IPS DF 4.7 (cell line): ENCODE measurements at regions not wholly inside any gene's neighbourhood (a gene's known extent, or its start where the extent isn't known, plus 50 kb on each side); places are given as distances from the start of the nearest gene placed in this dataset.

ENCODE experiments used
- DNase-seq: peaks from one replicate; pipeline ENCODE4 v3.0.0-alpha.2; 2013; ENCODE audit warnings: low spot score; ENCODE audit errors: extremely low read depth

DNA sequence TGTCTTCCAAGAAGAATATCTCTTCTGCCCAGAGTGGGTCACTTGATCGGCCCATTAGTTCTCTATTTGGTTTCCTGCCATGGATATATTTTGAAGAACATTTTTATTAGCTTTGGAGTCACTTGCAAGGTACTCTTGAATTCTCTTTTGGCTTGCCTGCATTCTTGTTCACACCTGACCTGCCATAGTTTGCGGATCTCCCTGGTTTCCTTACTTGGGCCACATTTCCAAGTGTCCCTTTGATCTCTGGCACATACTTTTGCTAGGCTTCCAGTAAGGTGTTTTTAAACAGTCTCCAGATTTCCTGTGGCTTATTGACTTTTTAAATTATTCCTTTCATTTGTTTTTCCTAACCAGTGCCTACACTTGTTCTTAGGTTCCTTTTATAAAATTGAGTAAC, 488.5 kb upstream of the MDFIC2 start:
- DNase-seq = no peak

- no peak for DNase-seq
Measured at GRCh38 chr3:70789878-70790277, 477.4 kb upstream of the MDFIC2 start.

DNA sequence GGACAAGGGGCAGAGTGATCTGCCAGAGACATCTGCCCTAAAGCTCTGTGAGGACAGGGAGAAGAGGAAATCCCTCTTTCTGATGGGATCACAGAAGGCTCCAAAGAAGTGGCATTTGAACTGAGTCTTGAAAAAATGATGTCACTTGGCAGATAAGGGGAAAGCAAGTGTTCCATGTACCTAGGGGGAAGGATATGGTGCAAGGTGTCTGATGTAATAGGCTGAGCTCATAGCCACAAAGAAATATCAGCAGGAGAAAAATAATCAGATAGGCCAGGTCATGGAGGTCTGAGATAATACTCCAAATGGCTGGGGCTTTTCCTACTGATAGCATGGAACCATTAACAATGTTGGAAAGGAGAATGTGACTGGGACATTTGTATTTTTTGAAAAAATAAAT, 468.4 kb upstream of the MDFIC2 start:
- DNase-seq = no peak

GRCh38 chr3:70779296-70779695, 466.9 kb upstream of the MDFIC2 start:
- no peak for DNase-seq

- DNase-seq = no peak
Measured at GRCh38 chr3:70776081-70776480, 463.6 kb upstream of the MDFIC2 start.

DNA sequence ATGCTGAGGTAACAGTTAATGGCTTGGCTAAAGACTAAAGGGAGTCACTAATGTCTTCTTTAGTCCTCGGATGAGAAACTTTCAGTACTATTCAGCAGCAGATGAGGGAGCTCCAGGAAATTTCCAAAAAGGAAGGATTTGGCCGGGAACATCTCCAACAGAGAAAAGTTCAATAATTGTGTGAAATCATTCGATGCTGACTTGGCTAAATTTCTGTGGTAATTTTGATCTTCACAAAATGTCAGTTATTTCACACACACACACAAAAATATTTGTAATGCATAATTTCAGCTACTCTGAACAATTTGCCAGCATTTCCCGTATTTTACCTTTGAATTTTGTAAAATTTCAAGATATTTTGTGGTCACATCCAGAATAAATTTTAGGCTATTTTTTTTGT, 462.8 kb upstream of the MDFIC2 start:
- no peak for DNase-seq

GRCh38 chr3:70774641-70775040, 462.2 kb upstream of the MDFIC2 start:
- DNase-seq = no peak

DNA sequence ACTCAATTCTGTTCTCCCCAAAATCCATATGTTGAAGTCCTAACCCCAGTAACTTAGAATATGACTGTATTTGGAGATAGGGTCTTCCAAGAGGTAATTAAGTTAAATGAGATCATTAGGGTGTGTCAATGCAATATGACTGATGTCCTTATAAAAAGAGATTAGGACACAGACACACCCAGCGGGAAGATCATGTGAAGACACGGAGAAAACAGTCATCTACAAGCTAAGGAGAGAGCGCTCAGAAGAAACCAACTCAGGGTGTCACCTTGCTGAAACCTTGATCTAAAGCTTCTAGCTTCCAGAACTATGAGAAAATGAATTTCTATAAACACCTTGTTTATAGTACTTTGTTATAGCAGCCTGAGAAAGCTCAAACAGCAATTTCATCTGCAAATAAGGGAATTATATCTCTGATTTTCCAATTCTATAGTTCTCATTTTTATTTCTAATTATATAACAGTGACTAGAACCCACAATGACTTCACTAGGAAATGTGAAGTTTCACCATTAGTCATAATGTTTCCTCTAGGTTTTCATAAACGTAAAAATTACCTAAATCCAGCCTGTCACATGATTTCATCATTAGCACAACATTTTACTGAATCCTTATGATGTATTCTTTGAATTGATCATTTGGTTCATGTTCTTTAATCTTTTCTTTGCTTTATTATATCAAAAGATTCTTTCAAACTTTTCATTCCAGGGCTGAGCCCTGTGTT, 459.1 kb upstream of the MDFIC2 start:
- DNase-seq = no peak

GRCh38 chr3:70770650-70771049, 458.2 kb upstream of the MDFIC2 start:
- DNase-seq = no peak

DNA sequence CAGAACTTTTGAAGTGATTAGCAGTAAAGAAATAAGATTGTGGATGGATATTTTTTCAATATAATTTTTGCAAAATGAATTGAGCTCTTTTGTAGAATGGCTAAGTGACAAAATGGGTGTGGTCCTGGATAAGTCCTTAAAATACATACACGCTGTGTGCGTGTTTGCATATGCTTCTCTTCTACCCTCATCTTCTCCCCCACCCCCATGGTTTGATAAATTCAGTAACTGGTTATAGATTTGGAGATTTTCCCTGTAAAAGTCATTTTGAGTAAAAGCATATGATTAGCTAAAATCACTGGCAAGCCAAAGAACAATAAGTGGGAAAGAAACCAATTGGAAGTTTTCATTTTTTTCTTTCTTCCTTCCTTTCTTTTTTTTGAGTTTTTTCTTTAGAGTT, 453.9 kb upstream of the MDFIC2 start:
- DNase-seq = no peak

- DNase-seq = no peak
Measured at GRCh38 chr3:70763894-70764293, 451.5 kb upstream of the MDFIC2 start.

DNA sequence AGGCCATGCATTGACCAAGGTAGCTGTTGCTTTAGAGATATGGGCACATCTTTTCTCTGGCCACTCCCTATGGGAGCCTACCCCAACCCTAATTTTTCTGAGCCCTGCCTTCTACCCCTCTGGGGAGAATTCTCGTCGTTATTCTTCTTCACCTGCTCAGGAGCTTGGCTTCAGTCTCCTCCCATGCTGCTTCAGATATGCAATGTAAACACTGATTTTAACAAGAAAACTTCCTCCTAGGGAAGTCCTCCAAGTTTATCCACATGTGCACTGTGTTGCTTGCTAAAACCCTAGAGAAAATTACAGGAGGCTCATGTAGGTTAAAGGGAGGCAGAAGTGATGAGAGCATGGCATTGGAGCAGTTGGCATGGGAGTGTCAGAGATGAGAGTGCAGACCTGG, 445.2 kb upstream of the MDFIC2 start:
- DNase-seq = no peak

GRCh38 chr3:70755526-70755925, 443.1 kb upstream of the MDFIC2 start:
- DNase-seq = no peak

- no peak for DNase-seq
Measured at GRCh38 chr3:70754314-70754713, 441.9 kb upstream of the MDFIC2 start.

DNA sequence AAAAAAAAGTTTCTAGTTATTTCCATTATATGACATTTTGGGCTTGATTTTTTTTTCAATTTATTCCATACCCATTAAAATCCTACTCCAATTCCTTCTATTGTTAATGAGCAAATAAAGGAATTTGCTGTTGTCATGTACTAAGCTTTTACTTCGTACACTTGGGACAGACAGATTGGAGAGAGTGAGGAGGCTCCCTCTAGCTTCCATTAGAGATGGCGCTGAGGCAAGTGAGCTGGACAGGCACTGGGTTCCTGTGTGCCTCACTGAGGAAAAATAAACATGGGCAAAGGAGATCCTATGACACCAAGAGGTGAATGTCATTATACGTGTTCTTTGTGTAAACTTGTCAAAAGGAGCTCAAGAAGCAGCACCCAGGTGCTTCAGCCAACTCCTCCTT, 441.1 kb upstream of the MDFIC2 start:
- no peak for DNase-seq

- no peak for DNase-seq
Measured at GRCh38 chr3:70752051-70752450, 439.6 kb upstream of the MDFIC2 start.

- no peak for DNase-seq
Measured at GRCh38 chr3:70749122-70749521, 436.7 kb upstream of the MDFIC2 start.

DNA sequence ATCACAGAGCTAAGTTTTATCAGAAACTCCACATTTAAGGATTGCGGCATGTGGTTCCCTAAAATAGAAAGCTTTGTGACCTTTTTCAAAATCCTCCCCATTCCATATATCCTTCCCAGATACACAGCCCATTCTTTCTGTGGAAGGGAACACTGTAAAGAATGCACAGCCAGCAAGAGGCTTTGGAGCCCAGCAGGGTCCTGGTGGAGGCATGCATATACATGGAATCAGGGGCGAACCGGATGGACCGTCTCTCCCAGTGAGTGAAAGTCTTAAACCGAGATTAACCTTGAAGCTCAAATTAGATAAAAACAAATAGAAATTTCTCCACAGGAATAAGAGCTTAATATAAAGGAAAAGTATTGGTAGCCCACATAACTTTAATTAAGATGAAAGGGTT, 436.2 kb upstream of the MDFIC2 start:
- no peak for DNase-seq

DNA sequence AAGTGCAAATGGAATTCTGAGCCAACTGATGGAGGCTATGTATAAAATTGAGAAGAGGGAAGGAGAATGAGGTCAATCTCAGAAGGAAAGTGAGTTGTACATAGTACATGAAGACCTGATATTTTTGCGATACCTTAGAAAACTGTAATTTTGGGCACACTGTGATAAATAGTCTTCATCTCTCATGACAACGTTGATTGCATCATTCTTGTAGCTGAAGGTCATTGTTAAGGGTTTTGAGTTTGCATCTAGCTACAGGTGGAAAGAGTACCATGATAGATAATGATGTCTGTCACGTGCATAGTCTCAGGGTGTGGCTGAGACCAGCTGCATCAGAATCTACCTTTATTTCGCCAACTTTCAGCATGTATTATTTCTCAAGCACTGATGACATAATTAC, 435.4 kb upstream of the MDFIC2 start:
- no peak for DNase-seq

DNA sequence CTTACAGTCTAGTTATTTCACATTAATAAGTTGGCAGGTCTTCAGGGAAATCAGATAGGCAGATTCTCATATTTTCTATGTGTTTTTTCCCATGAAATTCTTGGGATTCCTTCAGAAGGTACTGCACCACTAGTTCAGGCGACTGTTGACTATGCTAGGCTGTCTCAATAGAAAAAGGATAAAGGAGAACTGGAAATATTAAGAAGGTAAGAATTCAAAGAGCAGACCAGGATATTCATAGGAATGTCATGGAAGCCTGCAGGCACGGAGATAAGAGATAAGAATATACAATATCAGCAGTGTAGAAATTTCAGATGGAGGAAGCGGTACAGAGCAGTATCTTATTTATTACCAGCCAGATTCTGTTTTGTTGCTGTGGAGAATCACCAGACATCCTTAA, 432.1 kb upstream of the MDFIC2 start:
- no peak for DNase-seq

DNA sequence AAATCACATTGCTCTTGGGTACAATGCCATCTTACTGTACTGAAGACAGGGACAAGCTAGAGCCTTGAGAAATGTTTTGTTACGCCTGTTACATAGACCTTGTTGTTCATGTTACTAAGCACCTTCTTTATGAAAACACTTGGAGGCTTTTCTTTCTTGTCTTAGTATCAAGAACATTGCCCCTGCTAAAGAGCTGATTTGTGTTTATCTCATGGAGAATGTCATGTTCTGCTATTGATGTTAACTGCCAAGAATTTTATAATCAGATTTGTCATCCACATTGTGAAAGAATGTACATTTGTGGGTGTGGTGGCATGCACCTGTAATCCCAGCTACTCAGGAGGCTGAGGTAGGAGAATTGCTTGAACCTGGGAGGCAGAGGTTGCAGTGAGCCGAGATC, 431.3 kb upstream of the MDFIC2 start:
- no peak for DNase-seq

- DNase-seq = no peak
Measured at GRCh38 chr3:70742081-70742480, 429.6 kb upstream of the MDFIC2 start.

GRCh38 chr3:70740872-70741271, 428.4 kb upstream of the MDFIC2 start:
- no peak for DNase-seq

- DNase-seq = no peak
Measured at GRCh38 chr3:70740071-70740470, 427.6 kb upstream of the MDFIC2 start.
